WTC11 (cell line): ENCODE measurements at regions not wholly inside any gene's neighbourhood (a gene's known extent, or its start where the extent isn't known, plus 50 kb on each side); places are given as distances from the start of the nearest gene placed in this dataset.

Source experiments
- ATAC-seq: fragments of 200-7000 bp; cut with Tn5 transposase; 2 replicates; pipeline ENCODE4 v1.10.0; 2021; ENCODE audit warnings: mild to moderate bottlenecking, moderate library complexity
- CTCF ChIA-PET: fragments of 300-600 bp; sonication (Branson Sonifier 250); formaldehyde crosslinking; loops from one replicate; lab custom pipeline; 2021; ENCODE audit warnings: antibody characterized with exemption; lab: Charles Lee
- POLR2A ChIA-PET: fragments of 350-600 bp; sonication (Branson Sonifier 250); formaldehyde crosslinking; loops from one replicate; lab custom pipeline; 2021; ENCODE audit warnings: antibody characterized with exemption; lab: Charles Lee
- DNase-seq: peaks from one replicate; pipeline ENCODE4 v3.0.0; 2021; ENCODE audit warnings: low spot score
- H3K27ac Mint-ChIP-seq: 2 replicates; pipeline ENCODE4 v1.8.0; 2021; ENCODE audit warnings: mixed read lengths
- H3K27me3 Mint-ChIP-seq: 2 replicates; pipeline ENCODE4 v1.8.0; 2021; ENCODE audit warnings: low read depth, mild to moderate bottlenecking, moderate library complexity, mixed read lengths
- H3K36me3 Mint-ChIP-seq: 2 replicates; pipeline ENCODE4 v1.8.0; 2021; ENCODE audit warnings: mixed read lengths
- H3K4me1 Mint-ChIP-seq: 2 replicates; pipeline ENCODE4 v1.8.0; 2022; ENCODE audit warnings: mixed read lengths
- H3K4me3 Mint-ChIP-seq: 2 replicates; pipeline ENCODE4 v1.8.0; 2021; ENCODE audit warnings: mild to moderate bottlenecking, moderate library complexity, mixed read lengths
- H3K9me3 Mint-ChIP-seq: 2 replicates; pipeline ENCODE4 v1.8.0; 2021; ENCODE audit warnings: mixed read lengths
- ETV6 ChIP-seq: sonication (generic); formaldehyde crosslinking; IDR thresholded peaks from 2 replicates; pipeline ENCODE4 v1.8.1; 2022; ENCODE audit warnings: mild to moderate bottlenecking, missing genetic modification reagents
- FOXJ3 ChIP-seq: sonication (generic); formaldehyde crosslinking; IDR thresholded peaks from 2 replicates; pipeline ENCODE4 v1.9.0; 2021; ENCODE audit warnings: missing genetic modification reagents, mild to moderate bottlenecking, borderline replicate concordance
- NR2C2 ChIP-seq: sonication (generic); formaldehyde crosslinking; IDR thresholded peaks from 2 replicates; pipeline ENCODE4 v1.8.0; 2022; ENCODE audit warnings: mild to moderate bottlenecking, missing genetic modification reagents
- OVOL2 ChIP-seq: fragments of 250-450 bp; sonication (Bioruptor Pico); IDR thresholded peaks from 2 replicates; pipeline ENCODE4 v1.9.0; 2021; ENCODE audit warnings: mild to moderate bottlenecking, borderline replicate concordance
- RELA ChIP-seq: sonication (generic); formaldehyde crosslinking; IDR thresholded peaks from 2 replicates; pipeline ENCODE4 v1.8.1; 2022; ENCODE audit warnings: missing genetic modification reagents, mild to moderate bottlenecking, borderline replicate concordance
- TEAD1 ChIP-seq: sonication (generic); formaldehyde crosslinking; IDR thresholded peaks from 2 replicates; pipeline ENCODE4 v1.8.0; 2022; ENCODE audit warnings: mild to moderate bottlenecking, missing genetic modification reagents
- ZBTB21 ChIP-seq: sonication (generic); formaldehyde crosslinking; IDR thresholded peaks from 2 replicates; pipeline ENCODE4 v1.8.1; 2023; ENCODE audit warnings: mild to moderate bottlenecking, missing genetic modification reagents, borderline replicate concordance
- ZNF396 ChIP-seq: fragments of 250-450 bp; sonication (Bioruptor Pico); IDR thresholded peaks from 2 replicates; pipeline ENCODE4 v1.8.0; 2021; ENCODE audit warnings: mild to moderate bottlenecking, moderate library complexity, borderline replicate concordance
- TF ChIP-seq, protein P1 (sequence below): fragments of 250-450 bp; sonication (Bioruptor Pico); IDR thresholded peaks from 2 replicates; pipeline ENCODE4 v1.9.0; 2021; ENCODE audit warnings: mild to moderate bottlenecking, borderline replicate concordance
- TF ChIP-seq, protein P2 (sequence below): sonication (generic); formaldehyde crosslinking; conservative IDR thresholded peaks from 2 replicates; pipeline ENCODE4 v1.8.1; 2023; ENCODE audit warnings: mild to moderate bottlenecking, low read depth, missing genetic modification reagents, moderate library complexity
- TF ChIP-seq, protein P3 (sequence below): sonication (generic); formaldehyde crosslinking; IDR thresholded peaks from 2 replicates; pipeline ENCODE4 v1.8.1; 2023; ENCODE audit warnings: mild to moderate bottlenecking, moderate library complexity, missing genetic modification reagents
- TF ChIP-seq, protein P4 (sequence below): sonication (generic); formaldehyde crosslinking; IDR thresholded peaks from 2 replicates; pipeline ENCODE4 v1.8.1; 2022; ENCODE audit warnings: mild to moderate bottlenecking, moderate library complexity, missing genetic modification reagents

DNA sequence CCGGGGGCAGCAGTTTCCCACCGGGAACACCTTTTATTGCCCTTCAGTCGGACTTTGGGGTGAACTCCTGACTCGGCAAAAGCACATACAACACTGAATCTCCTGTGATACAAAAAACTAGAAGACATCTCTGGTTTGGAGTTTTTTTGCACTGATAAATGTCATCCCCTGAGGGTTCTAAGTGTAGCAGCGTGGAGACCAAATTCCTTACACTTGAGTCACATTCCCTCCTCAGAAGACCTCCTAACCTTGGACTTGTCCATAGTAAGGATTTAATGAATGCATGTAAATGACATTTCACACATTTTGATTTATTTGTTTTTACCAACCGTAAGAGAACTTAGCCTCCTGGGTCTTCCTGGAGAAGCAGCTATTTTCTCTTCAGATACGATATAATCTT is 54.0 kb upstream of the GPR45 start (continued):
- TF ChIP-seq, protein P1, sequence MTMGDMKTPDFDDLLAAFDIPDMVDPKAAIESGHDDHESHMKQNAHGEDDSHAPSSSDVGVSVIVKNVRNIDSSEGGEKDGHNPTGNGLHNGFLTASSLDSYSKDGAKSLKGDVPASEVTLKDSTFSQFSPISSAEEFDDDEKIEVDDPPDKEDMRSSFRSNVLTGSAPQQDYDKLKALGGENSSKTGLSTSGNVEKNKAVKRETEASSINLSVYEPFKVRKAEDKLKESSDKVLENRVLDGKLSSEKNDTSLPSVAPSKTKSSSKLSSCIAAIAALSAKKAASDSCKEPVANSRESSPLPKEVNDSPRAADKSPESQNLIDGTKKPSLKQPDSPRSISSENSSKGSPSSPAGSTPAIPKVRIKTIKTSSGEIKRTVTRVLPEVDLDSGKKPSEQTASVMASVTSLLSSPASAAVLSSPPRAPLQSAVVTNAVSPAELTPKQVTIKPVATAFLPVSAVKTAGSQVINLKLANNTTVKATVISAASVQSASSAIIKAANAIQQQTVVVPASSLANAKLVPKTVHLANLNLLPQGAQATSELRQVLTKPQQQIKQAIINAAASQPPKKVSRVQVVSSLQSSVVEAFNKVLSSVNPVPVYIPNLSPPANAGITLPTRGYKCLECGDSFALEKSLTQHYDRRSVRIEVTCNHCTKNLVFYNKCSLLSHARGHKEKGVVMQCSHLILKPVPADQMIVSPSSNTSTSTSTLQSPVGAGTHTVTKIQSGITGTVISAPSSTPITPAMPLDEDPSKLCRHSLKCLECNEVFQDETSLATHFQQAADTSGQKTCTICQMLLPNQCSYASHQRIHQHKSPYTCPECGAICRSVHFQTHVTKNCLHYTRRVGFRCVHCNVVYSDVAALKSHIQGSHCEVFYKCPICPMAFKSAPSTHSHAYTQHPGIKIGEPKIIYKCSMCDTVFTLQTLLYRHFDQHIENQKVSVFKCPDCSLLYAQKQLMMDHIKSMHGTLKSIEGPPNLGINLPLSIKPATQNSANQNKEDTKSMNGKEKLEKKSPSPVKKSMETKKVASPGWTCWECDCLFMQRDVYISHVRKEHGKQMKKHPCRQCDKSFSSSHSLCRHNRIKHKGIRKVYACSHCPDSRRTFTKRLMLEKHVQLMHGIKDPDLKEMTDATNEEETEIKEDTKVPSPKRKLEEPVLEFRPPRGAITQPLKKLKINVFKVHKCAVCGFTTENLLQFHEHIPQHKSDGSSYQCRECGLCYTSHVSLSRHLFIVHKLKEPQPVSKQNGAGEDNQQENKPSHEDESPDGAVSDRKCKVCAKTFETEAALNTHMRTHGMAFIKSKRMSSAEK (CRISPR knock-in tag), result no peak
- TF ChIP-seq ETV6 (CRISPR knock-in tag), result no peak
- no peak for TF ChIP-seq RELA (CRISPR knock-in tag)
- TF ChIP-seq ZBTB21 (CRISPR knock-in tag), result no peak
- no peak for TF ChIP-seq NR2C2
- TF ChIP-seq, protein P2, sequence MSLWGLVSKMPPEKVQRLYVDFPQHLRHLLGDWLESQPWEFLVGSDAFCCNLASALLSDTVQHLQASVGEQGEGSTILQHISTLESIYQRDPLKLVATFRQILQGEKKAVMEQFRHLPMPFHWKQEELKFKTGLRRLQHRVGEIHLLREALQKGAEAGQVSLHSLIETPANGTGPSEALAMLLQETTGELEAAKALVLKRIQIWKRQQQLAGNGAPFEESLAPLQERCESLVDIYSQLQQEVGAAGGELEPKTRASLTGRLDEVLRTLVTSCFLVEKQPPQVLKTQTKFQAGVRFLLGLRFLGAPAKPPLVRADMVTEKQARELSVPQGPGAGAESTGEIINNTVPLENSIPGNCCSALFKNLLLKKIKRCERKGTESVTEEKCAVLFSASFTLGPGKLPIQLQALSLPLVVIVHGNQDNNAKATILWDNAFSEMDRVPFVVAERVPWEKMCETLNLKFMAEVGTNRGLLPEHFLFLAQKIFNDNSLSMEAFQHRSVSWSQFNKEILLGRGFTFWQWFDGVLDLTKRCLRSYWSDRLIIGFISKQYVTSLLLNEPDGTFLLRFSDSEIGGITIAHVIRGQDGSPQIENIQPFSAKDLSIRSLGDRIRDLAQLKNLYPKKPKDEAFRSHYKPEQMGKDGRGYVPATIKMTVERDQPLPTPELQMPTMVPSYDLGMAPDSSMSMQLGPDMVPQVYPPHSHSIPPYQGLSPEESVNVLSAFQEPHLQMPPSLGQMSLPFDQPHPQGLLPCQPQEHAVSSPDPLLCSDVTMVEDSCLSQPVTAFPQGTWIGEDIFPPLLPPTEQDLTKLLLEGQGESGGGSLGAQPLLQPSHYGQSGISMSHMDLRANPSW (CRISPR knock-in tag), result no peak
- TF ChIP-seq ZNF396 (CRISPR knock-in tag), result no peak
- no peak for TF ChIP-seq TEAD1
- no peak for TF ChIP-seq FOXJ3 (CRISPR knock-in tag)
- TF ChIP-seq OVOL2 (CRISPR knock-in tag), result no peak

DNA sequence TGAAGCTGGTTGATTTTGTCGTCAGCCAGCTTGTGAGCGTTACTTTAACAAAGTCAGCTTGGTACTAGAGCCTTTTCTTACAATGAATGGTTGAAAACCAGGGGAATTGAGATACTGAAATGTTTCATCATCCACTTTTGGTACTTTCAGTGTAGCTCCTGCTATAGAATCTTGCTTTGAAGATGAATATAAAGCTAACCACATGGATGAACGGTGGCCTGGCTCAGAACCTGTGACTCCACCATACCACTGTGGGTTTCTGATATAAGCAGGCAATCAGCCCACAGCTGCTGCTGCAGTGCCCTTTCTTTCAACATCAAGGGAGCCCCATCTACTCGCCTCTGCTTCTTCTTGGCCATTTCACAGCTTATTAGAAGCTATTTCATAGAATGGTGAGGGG is 53.2 kb upstream of the GPR45 start:
- H3K9me3 Mint-ChIP-seq, result peaks cover 33% of the 10 kb centered on the region
- no peak overlapping the region for H3K4me3 Mint-ChIP-seq
- ATAC-seq, result no peak
- H3K36me3 Mint-ChIP-seq, result peaks cover 18% of the 10 kb centered on the region
- POLR2A ChIA-PET, result no interaction called here
- no peak for TF ChIP-seq NR2C2
- TF ChIP-seq, protein P3, sequence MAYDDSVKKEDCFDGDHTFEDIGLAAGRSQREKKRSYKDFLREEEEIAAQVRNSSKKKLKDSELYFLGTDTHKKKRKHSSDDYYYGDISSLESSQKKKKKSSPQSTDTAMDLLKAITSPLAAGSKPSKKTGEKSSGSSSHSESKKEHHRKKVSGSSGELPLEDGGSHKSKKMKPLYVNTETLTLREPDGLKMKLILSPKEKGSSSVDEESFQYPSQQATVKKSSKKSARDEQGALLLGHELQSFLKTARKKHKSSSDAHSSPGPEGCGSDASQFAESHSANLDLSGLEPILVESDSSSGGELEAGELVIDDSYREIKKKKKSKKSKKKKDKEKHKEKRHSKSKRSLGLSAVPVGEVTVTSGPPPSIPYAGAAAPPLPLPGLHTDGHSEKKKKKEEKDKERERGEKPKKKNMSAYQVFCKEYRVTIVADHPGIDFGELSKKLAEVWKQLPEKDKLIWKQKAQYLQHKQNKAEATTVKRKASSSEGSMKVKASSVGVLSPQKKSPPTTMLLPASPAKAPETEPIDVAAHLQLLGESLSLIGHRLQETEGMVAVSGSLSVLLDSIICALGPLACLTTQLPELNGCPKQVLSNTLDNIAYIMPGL (CRISPR knock-in tag), result no peak
- TF ChIP-seq, protein P4, sequence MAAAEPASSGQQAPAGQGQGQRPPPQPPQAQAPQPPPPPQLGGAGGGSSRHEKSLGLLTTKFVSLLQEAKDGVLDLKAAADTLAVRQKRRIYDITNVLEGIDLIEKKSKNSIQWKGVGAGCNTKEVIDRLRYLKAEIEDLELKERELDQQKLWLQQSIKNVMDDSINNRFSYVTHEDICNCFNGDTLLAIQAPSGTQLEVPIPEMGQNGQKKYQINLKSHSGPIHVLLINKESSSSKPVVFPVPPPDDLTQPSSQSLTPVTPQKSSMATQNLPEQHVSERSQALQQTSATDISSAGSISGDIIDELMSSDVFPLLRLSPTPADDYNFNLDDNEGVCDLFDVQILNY (CRISPR knock-in tag), result no peak
- TF ChIP-seq, all 79 proteins: peak for 0
- peaks cover 10% of the 10 kb centered on the region for H3K4me1 Mint-ChIP-seq
- CTCF ChIA-PET, result interaction anchor here (1.2 to 1.9 kb wide), 4 partner anchors 8 to 69 kb away, joined by 5 to 8 read pairs (median 6); no protein-coding TSS in a partner anchor
- no peak overlapping the region for H3K27ac Mint-ChIP-seq
- peaks cover 14% of the 10 kb centered on the region for H3K27me3 Mint-ChIP-seq
- no peak for DNase-seq
